SU-DHL-6 (cell line): ENCODE measurements at regions not wholly inside any gene's neighbourhood (a gene's known extent, or its start where the extent isn't known, plus 50 kb on each side); places are given as distances from the start of the nearest gene placed in this dataset.

Source experiments
- CTCF ChIP-seq: fragments of 200-600 bp; sonication (generic); IDR thresholded peaks from one replicate; pipeline ENCODE4 v1.5.1; 2017; ENCODE audit warnings: antibody characterized with exemption, mild to moderate bottlenecking, low read length, moderate library complexity; ENCODE audit not compliant: insufficient read depth, poor library complexity, severe bottlenecking
- EZH2phosphoT487 ChIP-seq: fragments of 200-600 bp; sonication (generic), shearing (Covaris generic); conservative IDR thresholded peaks from 2 replicates; pipeline ENCODE4 v1.6.1; 2018; ENCODE audit warnings: mild to moderate bottlenecking, antibody characterized with exemption, low read length, moderate library complexity, mixed read lengths

DNA sequence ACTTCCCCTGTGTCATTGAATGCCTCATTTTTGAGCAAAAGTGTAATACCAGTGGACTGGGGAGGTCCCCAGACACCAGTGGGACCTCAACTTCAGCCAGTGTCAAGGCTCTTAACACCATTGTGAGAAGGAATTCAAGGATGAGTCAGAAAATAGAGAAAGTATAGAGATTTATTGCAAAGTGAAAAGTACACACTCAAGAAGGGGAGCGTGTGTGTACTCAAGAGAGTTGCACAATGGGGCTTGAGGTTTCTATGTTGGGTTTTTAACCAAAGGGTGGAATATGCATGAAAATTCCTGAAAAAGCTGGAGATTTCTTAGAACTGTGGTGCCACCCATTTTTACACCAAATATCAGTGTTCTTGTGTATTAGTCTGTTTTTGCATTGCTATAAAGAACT is 81.9 kb downstream of the ADCYAP1 start:
- TF ChIP-seq CTCF (no peak), EZH2phosphoT487 (no peak)
